Spleen (tissue), 11 donors: ENCODE measurements at regions not wholly inside any gene's neighbourhood (a gene's known extent, or its start where the extent isn't known, plus 50 kb on each side); places are given as distances from the start of the nearest gene placed in this dataset.
A peak's percentile ranks its signal among the peaks of the same experiment; 100 is the strongest.

ENCODE experiments used
- DNase-seq: peaks from one replicate; pipeline ENCODE4 v3.0.0-alpha.2; 2020
- H3K27ac ChIP-seq, 8 donors: fragments of 200-600 bp; sonication (generic) in 7 of 8; 1 replicate in 4 of 8; 2 replicates in 4 of 8; pipeline versions ENCODE4 v1.5.0 to v1.8.0; 2016 to 2021; ENCODE audit warnings: inconsistent platforms in 4 of 8, mild to moderate bottlenecking in 4 of 8, moderate library complexity in 1 of 8
- H3K27me3 ChIP-seq, 7 donors: fragments of 200-600 bp; sonication (generic) in 6 of 7; replicated peaks in 1 of 7; 1 replicate in 4 of 7; 2 replicates in 3 of 7; pipeline versions ENCODE4 v1.5.0 to v1.8.0; 2016 to 2021; ENCODE audit warnings: inconsistent platforms in 3 of 7, mild to moderate bottlenecking in 1 of 7
- H3K36me3 ChIP-seq, 6 donors: fragments of 200-600 bp; sonication (generic) in 5 of 6; 1 replicate in 4 of 6; 2 replicates in 2 of 6; pipeline versions ENCODE4 v1.5.0 to v1.8.0; 2016 to 2021; ENCODE audit warnings: inconsistent platforms in 2 of 6
- H3K4me1 ChIP-seq, 6 donors: fragments of 200-600 bp; sonication (generic) in 5 of 6; 1 replicate in 3 of 6; 2 replicates in 3 of 6; pipeline versions ENCODE4 v1.5.0 to v1.8.0; 2016 to 2021; ENCODE audit warnings: inconsistent platforms in 3 of 6
- H3K4me3 ChIP-seq, 8 donors: fragments of 200-600 bp; sonication (generic) in 7 of 8; 1 replicate in 4 of 8; 2 replicates in 4 of 8; pipeline versions ENCODE4 v1.5.0 to v1.8.0; 2016 to 2021; ENCODE audit warnings: inconsistent platforms in 4 of 8, mild to moderate bottlenecking in 4 of 8, moderate library complexity in 2 of 8
- H3K9me3 ChIP-seq, 8 donors: fragments of 200-600 bp; sonication (generic) in 7 of 8; 1 replicate in 4 of 8; 2 replicates in 4 of 8; pipeline versions ENCODE4 v1.5.0 to v1.8.0; 2016 to 2021; ENCODE audit warnings: inconsistent platforms in 4 of 8
- CTCF ChIP-seq, 11 experiments: fragments of 200-600 bp in 7 of 11; fragments of 450-650 bp in 4 of 11; sonication (generic) in 4 of 11; IDR thresholded peaks in 8 of 11; conservative IDR thresholded peaks in 3 of 11; 1 replicate in 7 of 11; 2 replicates in 4 of 11; pipeline versions ENCODE4 v1.4.0 to v1.8.0; 2016 to 2021; ENCODE audit warnings: antibody characterized with exemption in 11 of 11, inconsistent platforms in 4 of 11, mild to moderate bottlenecking in 1 of 11
- POLR2A ChIP-seq, 3 donors: fragments of 450-650 bp; IDR thresholded peaks; one replicate each; pipeline ENCODE4 v1.5.1; 2017; ENCODE audit warnings: antibody characterized with exemption in 3 of 3, mild to moderate bottlenecking in 1 of 3
- POLR2AphosphoS5 ChIP-seq, 3 donors: sonication (generic); formaldehyde crosslinking; IDR thresholded peaks; one replicate each; pipeline ENCODE4 v1.5.1; 2017; ENCODE audit warnings: antibody characterized with exemption in 3 of 3
- WGBS, 5 donors: extraction: QIAGEN DNeasy Blood & Tissue Kit in 3 of 5; methylation state at CpG; one replicate each; pipeline versions ENCODE4 v1.1.5 to v1.1.7; 2013 to 2018; 5-methylcytosine and 5-hydroxymethylcytosine counted together
- intact Hi-C: fragments of 100-400 bp; cut with DNase I; formaldehyde crosslinking; loops from one replicate; pipeline ENCODE4 v1.15.0; 2023; ENCODE audit warnings: low total_unique reads
- donor health status: healthy with polysubstance abuse.
- donor health status: DM: no; HTN: no; CAD: no; lungs with moderate emphysema.
- donor health status: DM: no; HTN: no; CAD: no.
- donor health status: Bipolar disorder and iron deficiency.
- donor health status: healthy.
- donor health status: DM: no; HTN: no; CAD: no.
- donor health status: DM: yes; HTN: yes; CAD: no.

- Histone ChIP-seq H3K27me3 (peaks cover 0 to 5% (median 0%) of the 10 kb centered on the region in 7 donors), H3K4me1 (no peaks in the 10 kb centered on the region), H3K36me3 (no peaks in the 10 kb centered on the region), H3K4me3 (no peak overlapping the region), H3K9me3 (no peaks in the 10 kb centered on the region), H3K27ac (no peak overlapping the region)
- TF ChIP-seq CTCF (IDR thresholded peaks at IDR 0.05 in 8 of 11, conservative IDR thresholded peaks at IDR 0.05 in 3 of 11), result no peak
- no peak for TF ChIP-seq POLR2A (IDR thresholded peaks at IDR 0.05)
- TF ChIP-seq POLR2AphosphoS5 (IDR thresholded peaks at IDR 0.05), result no peak
- 76 to 82% (median 78%) methylated on average over 10 of the region's 10 CpGs for WGBS, 5 donors
- intact Hi-C loops, result no loop called here
- peak; percentile 23 for DNase-seq
Observed at GRCh38 chr13:112226320-112227002, 149.7 kb upstream of the SPACA7 start.

- H3K27me3 ChIP-seq, result peaks cover 0 to 5% (median 0%) of the 10 kb centered on the region in 7 donors
- DNase-seq, result peak; percentile 28
- H3K36me3 ChIP-seq, result no peaks in the 10 kb centered on the region
- 82 to 89% (median 85%) methylated on average over 12 of the region's 12 CpGs for WGBS, 5 donors
- H3K9me3 ChIP-seq, result no peaks in the 10 kb centered on the region
- H3K4me1 ChIP-seq, result no peaks in the 10 kb centered on the region
- H3K27ac ChIP-seq, result no peak overlapping the region
- no peak overlapping the region for H3K4me3 ChIP-seq
- intact Hi-C loops, result no loop called here
- no peak for TF ChIP-seq POLR2A (IDR thresholded peaks at IDR 0.05)
- TF ChIP-seq CTCF (IDR thresholded peaks at IDR 0.05 in 8 of 11, conservative IDR thresholded peaks at IDR 0.05 in 3 of 11), result no peak
- no peak for TF ChIP-seq POLR2AphosphoS5 (IDR thresholded peaks at IDR 0.05)
Observed at GRCh38 chr13:112227031-112227430, 149.1 kb upstream of the SPACA7 start.

- TF ChIP-seq POLR2AphosphoS5 (IDR thresholded peaks at IDR 0.05) (no peak), POLR2A (IDR thresholded peaks at IDR 0.05) (no peak), CTCF (IDR thresholded peaks at IDR 0.05 in 8 of 11, conservative IDR thresholded peaks at IDR 0.05 in 3 of 11) (no peak)
- Histone ChIP-seq H3K27ac (no peak overlapping the region), H3K4me3 (no peak overlapping the region), H3K36me3 (no peaks in the 10 kb centered on the region), H3K4me1 (no peaks in the 10 kb centered on the region), H3K27me3 (peaks cover 0 to 12% (median 0%) of the 10 kb centered on the region in 7 donors), H3K9me3 (no peaks in the 10 kb centered on the region)
- intact Hi-C loops, result no loop called here
- WGBS, 5 donors, result 73 to 82% (median 78%) methylated on average over 13 to 15 of the region's 15 CpGs
- peak; percentile 56 for DNase-seq
Observed at GRCh38 chr13:112229445-112229844, 146.7 kb upstream of the SPACA7 start.

- 71 to 79% (median 74%) methylated on average over 16 of the region's 16 CpGs for WGBS, 5 donors
- TF ChIP-seq CTCF (IDR thresholded peaks at IDR 0.05 in 8 of 11, conservative IDR thresholded peaks at IDR 0.05 in 3 of 11) (no peak), POLR2AphosphoS5 (IDR thresholded peaks at IDR 0.05) (no peak), POLR2A (IDR thresholded peaks at IDR 0.05) (no peak)
- intact Hi-C loops, result no loop called here
- Histone ChIP-seq H3K27ac (no peak overlapping the region), H3K27me3 (peaks cover 0 to 14% (median 0%) of the 10 kb centered on the region in 7 donors), H3K36me3 (no peaks in the 10 kb centered on the region), H3K9me3 (no peaks in the 10 kb centered on the region), H3K4me1 (no peaks in the 10 kb centered on the region), H3K4me3 (no peak overlapping the region)
- DNase-seq, result peak; percentile 41
Observed at GRCh38 chr13:112229992-112230872, 145.9 kb upstream of the SPACA7 start.
